ENCODE measurements at regions not wholly inside any gene's neighbourhood (a gene's known extent, or its start where the extent isn't known, plus 50 kb on each side); places are given as distances from the start of the nearest gene placed in this dataset.

DNA sequence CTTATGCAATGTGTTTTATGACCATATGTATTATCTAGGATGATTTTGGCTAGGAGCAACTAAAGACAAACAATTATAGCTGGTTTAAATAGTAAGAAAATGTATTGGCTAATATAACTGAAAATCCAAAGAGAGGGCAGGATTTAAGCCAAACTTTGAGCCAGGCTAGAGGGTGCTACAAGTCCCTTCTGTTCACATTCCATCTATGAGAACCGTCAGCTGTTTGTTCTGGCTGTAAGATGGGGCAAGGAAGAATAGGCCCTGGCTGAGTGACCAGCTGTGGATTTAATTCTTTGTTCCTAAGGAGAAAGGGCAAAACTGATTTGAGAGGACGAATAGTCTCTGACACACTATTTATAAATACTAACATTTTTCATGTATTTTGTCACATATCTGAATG, 79.2 kb upstream of the UGT8 start:
- TF ChIP-seq, protein P1, sequence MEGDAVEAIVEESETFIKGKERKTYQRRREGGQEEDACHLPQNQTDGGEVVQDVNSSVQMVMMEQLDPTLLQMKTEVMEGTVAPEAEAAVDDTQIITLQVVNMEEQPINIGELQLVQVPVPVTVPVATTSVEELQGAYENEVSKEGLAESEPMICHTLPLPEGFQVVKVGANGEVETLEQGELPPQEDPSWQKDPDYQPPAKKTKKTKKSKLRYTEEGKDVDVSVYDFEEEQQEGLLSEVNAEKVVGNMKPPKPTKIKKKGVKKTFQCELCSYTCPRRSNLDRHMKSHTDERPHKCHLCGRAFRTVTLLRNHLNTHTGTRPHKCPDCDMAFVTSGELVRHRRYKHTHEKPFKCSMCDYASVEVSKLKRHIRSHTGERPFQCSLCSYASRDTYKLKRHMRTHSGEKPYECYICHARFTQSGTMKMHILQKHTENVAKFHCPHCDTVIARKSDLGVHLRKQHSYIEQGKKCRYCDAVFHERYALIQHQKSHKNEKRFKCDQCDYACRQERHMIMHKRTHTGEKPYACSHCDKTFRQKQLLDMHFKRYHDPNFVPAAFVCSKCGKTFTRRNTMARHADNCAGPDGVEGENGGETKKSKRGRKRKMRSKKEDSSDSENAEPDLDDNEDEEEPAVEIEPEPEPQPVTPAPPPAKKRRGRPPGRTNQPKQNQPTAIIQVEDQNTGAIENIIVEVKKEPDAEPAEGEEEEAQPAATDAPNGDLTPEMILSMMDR (IDR thresholded peaks at IDR 0.05; ENCODE audit: poor library complexity, severe bottlenecking), result no peak
- no peak for TF ChIP-seq EZH2 (IDR thresholded peaks at IDR 0.05; ENCODE audit: borderline replicate concordance, insufficient read depth, low read length, poor library complexity, severe bottlenecking)
- TF ChIP-seq POLR2AphosphoS5 (IDR thresholded peaks at IDR 0.05), result no peak
- no peak for TF ChIP-seq RAD21 (conservative IDR thresholded peaks at IDR 0.05)
- no peak for TF ChIP-seq EP300 (conservative IDR thresholded peaks at IDR 0.05; ENCODE audit: poor library complexity, severe bottlenecking)
- TF ChIP-seq TAF1 (IDR thresholded peaks at IDR 0.05; ENCODE audit: low read depth), result no peak
- TF ChIP-seq SMC3 (conservative IDR thresholded peaks at IDR 0.05; ENCODE audit: poor library complexity), result no peak
- TF ChIP-seq, protein P2, sequence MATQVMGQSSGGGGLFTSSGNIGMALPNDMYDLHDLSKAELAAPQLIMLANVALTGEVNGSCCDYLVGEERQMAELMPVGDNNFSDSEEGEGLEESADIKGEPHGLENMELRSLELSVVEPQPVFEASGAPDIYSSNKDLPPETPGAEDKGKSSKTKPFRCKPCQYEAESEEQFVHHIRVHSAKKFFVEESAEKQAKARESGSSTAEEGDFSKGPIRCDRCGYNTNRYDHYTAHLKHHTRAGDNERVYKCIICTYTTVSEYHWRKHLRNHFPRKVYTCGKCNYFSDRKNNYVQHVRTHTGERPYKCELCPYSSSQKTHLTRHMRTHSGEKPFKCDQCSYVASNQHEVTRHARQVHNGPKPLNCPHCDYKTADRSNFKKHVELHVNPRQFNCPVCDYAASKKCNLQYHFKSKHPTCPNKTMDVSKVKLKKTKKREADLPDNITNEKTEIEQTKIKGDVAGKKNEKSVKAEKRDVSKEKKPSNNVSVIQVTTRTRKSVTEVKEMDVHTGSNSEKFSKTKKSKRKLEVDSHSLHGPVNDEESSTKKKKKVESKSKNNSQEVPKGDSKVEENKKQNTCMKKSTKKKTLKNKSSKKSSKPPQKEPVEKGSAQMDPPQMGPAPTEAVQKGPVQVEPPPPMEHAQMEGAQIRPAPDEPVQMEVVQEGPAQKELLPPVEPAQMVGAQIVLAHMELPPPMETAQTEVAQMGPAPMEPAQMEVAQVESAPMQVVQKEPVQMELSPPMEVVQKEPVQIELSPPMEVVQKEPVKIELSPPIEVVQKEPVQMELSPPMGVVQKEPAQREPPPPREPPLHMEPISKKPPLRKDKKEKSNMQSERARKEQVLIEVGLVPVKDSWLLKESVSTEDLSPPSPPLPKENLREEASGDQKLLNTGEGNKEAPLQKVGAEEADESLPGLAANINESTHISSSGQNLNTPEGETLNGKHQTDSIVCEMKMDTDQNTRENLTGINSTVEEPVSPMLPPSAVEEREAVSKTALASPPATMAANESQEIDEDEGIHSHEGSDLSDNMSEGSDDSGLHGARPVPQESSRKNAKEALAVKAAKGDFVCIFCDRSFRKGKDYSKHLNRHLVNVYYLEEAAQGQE (IDR thresholded peaks at IDR 0.05; ENCODE audit: borderline replicate concordance), result no peak
